Mucosa of gallbladder (tissue), 1 donor: ENCODE measurements at regions not wholly inside any gene's neighbourhood (a gene's known extent, or its start where the extent isn't known, plus 50 kb on each side); places are given as distances from the start of the nearest gene placed in this dataset.

Experiments used
- DNase-seq: peaks from one replicate; pipeline ENCODE4 v3.0.0-alpha.2; 2020; ENCODE audit warnings: low spot score
- donor health status: DM: no; HTN: no; CAD: no.

DNA sequence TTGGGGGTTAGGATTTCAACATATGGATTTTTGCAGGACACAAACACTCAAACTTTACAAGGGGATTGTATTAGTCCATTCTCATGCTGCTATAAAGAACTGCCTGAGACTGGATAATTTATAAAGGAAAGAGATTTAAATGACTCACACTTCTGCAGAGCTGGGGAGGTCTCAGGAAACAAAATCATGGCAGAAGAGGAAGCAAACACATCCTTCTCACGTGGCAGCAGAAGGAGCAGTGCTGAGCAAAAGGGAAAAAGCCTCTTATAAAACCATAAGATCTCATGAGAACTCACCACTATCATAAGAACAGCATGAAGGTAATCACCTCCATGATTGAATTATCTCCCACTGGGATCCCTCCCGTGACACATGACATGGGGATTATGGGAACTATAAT lies 1183.1 kb downstream of the ZPLD1 start:
- DNase-seq: no peak

GRCh38 chr3:103624271-103624670 lies 1189.5 kb downstream of the ZPLD1 start:
- DNase-seq: no peak

GRCh38 chr3:103629391-103629790 lies 1194.6 kb downstream of the ZPLD1 start:
- DNase-seq: no peak

GRCh38 chr3:103644450-103644849 lies 1209.6 kb downstream of the ZPLD1 start:
- DNase-seq: no peak

GRCh38 chr3:103653996-103654395 lies 1219.2 kb downstream of the ZPLD1 start:
- DNase-seq: no peak

DNA sequence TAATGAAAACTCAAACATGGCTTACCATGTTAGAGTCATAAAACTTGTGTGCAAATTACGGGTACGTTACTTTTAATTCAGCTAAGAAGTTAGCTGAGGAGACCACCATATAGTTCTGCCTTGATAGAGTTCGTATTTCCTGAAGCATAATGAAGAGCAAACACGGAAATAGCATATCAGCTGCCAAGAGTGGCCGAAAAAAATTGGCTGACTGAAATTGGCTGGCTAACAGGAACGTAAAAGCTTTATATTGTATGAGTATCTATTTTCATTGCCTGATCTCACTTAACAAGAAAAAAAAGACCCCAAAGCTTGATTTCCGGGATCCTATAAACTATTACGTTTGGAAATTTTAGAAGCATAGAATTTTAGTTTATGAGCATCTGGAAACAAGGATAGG lies 1222.9 kb downstream of the ZPLD1 start:
- DNase-seq: no peak

DNA sequence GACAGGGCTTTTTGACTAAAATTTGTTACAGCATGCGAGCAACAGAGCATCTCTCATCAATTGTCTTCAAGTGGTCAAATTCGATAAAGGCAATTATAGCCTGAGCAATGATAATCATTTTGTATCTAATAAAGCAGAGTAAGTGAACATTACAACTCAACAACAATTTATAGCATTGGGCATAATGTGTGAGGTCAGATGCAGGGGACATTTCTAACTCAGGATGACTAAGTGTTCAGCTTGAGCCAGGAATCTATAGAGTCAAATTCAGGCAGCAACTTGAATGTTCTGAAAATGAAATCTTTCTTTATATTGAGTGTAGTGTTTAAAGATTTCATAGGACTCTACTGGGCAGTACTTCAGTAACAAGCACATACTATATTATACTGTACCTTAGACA lies 1226.0 kb downstream of the ZPLD1 start:
- DNase-seq: no peak

GRCh38 chr3:103662591-103662990 lies 1227.8 kb downstream of the ZPLD1 start:
- no peak for DNase-seq

DNA sequence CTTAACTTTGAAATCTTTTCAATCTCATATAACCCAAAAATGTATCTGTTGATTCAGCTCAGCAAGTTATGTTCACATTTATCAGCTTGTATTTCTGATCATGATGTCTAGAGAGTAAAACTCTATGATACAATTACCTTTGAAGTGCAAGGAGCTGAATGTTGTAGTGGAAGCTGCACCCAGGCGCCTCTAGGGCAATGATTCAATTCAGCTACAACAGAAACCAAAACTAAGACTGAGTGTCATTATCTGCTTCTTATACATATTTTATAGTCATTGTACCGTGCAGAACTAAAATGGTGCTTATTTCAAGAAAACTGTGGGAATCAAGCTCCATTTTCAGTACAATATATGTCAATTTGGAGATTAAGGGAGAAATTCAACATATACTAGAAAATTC lies 1237.5 kb downstream of the ZPLD1 start:
- no peak for DNase-seq

- no peak for DNase-seq
These were observed 1250.1 kb downstream of the ZPLD1 start for GRCh38 chr3:103684904-103685303.

DNA sequence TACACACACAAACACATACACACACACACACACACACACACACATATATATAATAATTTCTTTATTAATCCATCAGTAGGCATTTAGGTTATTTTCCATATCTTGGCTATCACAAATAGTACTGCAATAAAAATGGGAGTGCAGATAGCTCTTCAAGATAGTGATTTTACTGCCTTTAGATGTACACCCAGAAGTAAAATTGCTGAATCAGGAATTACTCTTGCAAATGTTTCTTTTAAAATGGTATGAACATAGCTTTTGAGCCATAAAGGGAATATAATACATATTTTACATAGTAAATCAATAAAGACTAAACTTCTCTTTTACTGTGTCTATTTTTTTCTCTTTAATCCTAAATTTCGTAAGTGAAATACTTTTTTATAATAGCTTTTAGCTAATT lies 1251.1 kb downstream of the ZPLD1 start:
- no peak for DNase-seq

- no peak for DNase-seq
These were observed 1255.7 kb downstream of the ZPLD1 start for GRCh38 chr3:103690536-103690935.

- no peak for DNase-seq
These were observed 1259.0 kb downstream of the ZPLD1 start for GRCh38 chr3:103693831-103694230.

GRCh38 chr3:103698646-103699045 lies 1263.8 kb downstream of the ZPLD1 start:
- no peak for DNase-seq

DNA sequence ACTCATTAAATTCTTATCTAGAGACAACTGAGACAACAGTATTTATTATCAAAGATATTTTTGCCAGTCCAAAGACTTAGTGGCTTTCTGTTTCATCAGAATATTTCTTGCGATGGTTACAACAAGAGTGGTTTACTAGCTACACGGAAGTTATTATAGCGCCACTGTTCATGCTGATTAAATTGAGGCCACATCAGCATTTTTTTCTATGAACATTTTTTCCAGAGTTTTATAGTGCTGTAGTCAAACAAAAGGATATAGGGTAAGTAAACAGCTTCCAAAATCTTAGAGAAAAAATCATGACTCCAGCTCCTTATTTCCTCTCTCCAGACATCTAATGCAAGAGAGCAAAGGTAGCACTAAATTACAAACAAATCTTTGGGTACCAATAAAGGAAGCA lies 1264.4 kb downstream of the ZPLD1 start:
- no peak for DNase-seq

DNA sequence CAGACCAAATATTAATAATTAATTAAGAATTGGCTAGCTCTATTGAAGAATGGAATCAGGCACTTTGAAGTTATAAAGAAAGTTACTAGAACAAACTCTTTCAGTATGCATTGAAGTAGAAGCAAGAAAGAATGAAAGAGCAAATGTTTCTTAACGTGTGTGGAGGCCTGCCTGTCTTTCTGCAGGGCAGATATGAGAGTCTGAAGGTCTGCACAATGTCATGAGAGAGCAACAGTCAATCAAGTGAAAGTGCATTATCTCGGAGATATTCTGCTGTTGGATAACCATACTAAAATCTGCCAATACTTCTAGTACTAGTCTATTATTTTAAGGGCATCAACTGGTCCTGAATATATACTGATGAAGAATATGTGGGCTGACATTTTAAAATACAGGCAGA lies 1270.8 kb downstream of the ZPLD1 start:
- no peak for DNase-seq

- no peak for DNase-seq
These were observed 1271.9 kb downstream of the ZPLD1 start for GRCh38 chr3:103706671-103707070.

GRCh38 chr3:103711670-103712069 lies 1276.9 kb downstream of the ZPLD1 start:
- DNase-seq: no peak

DNA sequence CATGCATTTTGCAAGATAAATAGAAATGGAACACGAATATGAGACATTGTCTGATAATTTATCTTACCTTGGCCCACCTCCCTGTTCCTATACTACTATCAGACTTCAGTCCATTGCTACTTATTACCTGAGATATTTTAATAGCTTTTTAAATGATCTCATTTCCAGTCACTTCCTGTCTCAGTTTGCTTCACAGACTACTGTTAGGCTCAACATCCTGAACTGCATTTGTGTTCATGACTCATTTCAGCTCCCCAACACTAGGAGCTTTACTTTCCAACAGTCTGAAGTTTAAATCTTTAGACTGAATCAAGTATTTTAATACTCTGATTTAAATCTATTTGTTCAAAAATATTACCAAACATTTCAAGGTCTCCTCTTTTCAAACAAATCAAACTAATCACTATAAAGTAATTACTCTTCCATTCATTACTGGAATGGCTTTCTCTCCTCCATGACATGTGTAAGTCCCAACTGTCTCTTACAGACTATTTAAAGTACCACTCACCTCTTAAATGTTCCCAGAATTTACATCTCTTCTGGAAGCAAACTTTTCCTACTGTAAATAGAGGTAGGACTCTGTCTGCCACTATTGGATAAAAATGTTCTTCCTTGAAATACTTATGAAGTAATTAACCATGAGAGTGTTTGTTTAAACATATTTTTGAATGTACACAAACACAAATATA lies 1277.6 kb downstream of the ZPLD1 start:
- DNase-seq: no peak

GRCh38 chr3:103729547-103729946 lies 1294.7 kb downstream of the ZPLD1 start:
- no peak for DNase-seq

DNA sequence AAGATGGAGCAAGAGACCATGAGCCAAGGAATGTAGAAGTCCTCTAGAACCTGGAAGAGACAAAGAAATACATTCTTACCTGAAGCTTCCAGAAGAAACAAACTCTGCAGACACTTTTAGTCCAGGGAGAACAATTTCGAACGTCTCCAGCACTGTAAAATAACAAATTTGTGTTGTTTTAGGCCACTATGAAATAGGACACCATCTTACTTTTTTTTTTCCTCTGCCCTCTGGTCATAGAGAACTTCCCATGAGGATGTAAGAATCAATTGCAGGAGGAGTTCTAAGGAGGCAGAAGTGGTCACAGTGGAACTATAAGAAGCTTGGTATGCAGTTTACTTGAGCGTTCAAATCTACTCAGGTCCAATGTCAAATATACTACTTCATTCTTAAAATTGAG lies 1295.9 kb downstream of the ZPLD1 start:
- DNase-seq: no peak

- DNase-seq: no peak
These were observed 1318.2 kb downstream of the ZPLD1 start for GRCh38 chr3:103752986-103753385.

- no peak for DNase-seq
These were observed 1332.8 kb downstream of the ZPLD1 start for GRCh38 chr3:103767635-103768034.

GRCh38 chr3:103785017-103785416 lies 1350.2 kb downstream of the ZPLD1 start:
- no peak for DNase-seq
